HEK293 (cell line): ENCODE measurements at regions not wholly inside any gene's neighbourhood (a gene's known extent, or its start where the extent isn't known, plus 50 kb on each side); places are given as distances from the start of the nearest gene placed in this dataset.
"Not testable (repeated sequence)": the region's sequence is repeated elsewhere in the genome, so short reads cannot be mapped to it uniquely, and the experiment has no call there.

Experiments
- CTCF ChIA-PET: fragments of 350-600 bp; formaldehyde crosslinking; extraction: SDS; loops from one replicate; lab custom pipeline; 2021; ENCODE audit warnings: antibody characterized with exemption; lab: Yijun Ruan, JAX
- POLR2A ChIA-PET: fragments of 300-600 bp; formaldehyde crosslinking; extraction: SDS; loops from one replicate; lab custom pipeline; 2020; ENCODE audit warnings: antibody characterized with exemption, inconsistent platforms; lab: Yijun Ruan, JAX
- H3K27ac ChIP-seq: fragments of 200-500 bp; sonication (Bioruptor generic); 2 replicates; pipeline ENCODE4 v1.5.1; 2014; ENCODE audit warnings: low read depth, low read length, control low read depth, inconsistent platforms; ENCODE audit errors: extremely low read depth
- H3K36me3 ChIP-seq, 2 experiments: fragments of 200-500 bp in 1 of 2; sonication (Bioruptor generic) in 1 of 2; 1 replicate in 1 of 2; 2 replicates in 1 of 2; pipeline ENCODE4 v1.5.1; 2014 to 2017; ENCODE audit warnings: inconsistent platforms in 2 of 2, low read length in 2 of 2; ENCODE audit not compliant: control insufficient read depth in 2 of 2, insufficient read depth in 1 of 2
- H3K4me1 ChIP-seq: fragments of 200-500 bp; sonication (Bioruptor generic); 2 replicates; pipeline ENCODE4 v1.5.1; 2014; ENCODE audit warnings: mild to moderate bottlenecking, low read length, inconsistent platforms; ENCODE audit not compliant: control insufficient read depth, insufficient read depth
- H3K4me3 ChIP-seq: 2 replicates; pipeline ENCODE4 v1.5.1; 2011; ENCODE audit warnings: low read depth, mild to moderate bottlenecking, control low read depth, low read length, moderate library complexity
- H3K9me3 ChIP-seq: fragments of 200-500 bp; sonication (Bioruptor generic); 2 replicates; pipeline ENCODE4 v1.5.1; 2014; ENCODE audit warnings: low read depth, low read length, inconsistent platforms; ENCODE audit not compliant: control insufficient read depth, insufficient read depth
- EGR2 ChIP-seq: fragments of 450-650 bp; formaldehyde crosslinking; IDR thresholded peaks from 2 replicates; pipeline ENCODE4 v1.5.1; 2016; ENCODE audit warnings: low read depth, missing biosample characterization, missing genetic modification characterization
- FEZF1 ChIP-seq: fragments of 450-650 bp; formaldehyde crosslinking; IDR thresholded peaks from 2 replicates; pipeline ENCODE4 v1.5.1; 2016; ENCODE audit warnings: missing biosample characterization, missing genetic modification characterization
- GLIS2 ChIP-seq: fragments of 450-650 bp; formaldehyde crosslinking; IDR thresholded peaks from 2 replicates; pipeline ENCODE4 v1.5.1; 2016; ENCODE audit warnings: missing biosample characterization, missing genetic modification characterization
- RBAK ChIP-seq: fragments of 450-650 bp; formaldehyde crosslinking; IDR thresholded peaks from 2 replicates; pipeline ENCODE4 v1.5.1; 2016; ENCODE audit warnings: missing biosample characterization, missing genetic modification characterization
- SETDB1 ChIP-seq: IDR thresholded peaks from one replicate; pipeline ENCODE4 v1.6.1; 2017; ENCODE audit warnings: mild to moderate bottlenecking, low read length, moderate library complexity, mixed read lengths; ENCODE audit not compliant: insufficient read length
- SP7 ChIP-seq: fragments of 450-650 bp; formaldehyde crosslinking; IDR thresholded peaks from 2 replicates; pipeline ENCODE4 v1.5.1; 2016; ENCODE audit warnings: missing biosample characterization, missing genetic modification characterization
- WT1 ChIP-seq: fragments of 450-650 bp; formaldehyde crosslinking; IDR thresholded peaks from 2 replicates; pipeline ENCODE4 v1.5.1; 2016; ENCODE audit warnings: missing biosample characterization, missing genetic modification characterization
- YY1 ChIP-seq: fragments of 450-650 bp; formaldehyde crosslinking; IDR thresholded peaks from 2 replicates; pipeline ENCODE4 v1.5.1; 2018; ENCODE audit warnings: missing biosample characterization, missing genetic modification characterization
- ZBTB20 ChIP-seq: fragments of 450-650 bp; formaldehyde crosslinking; IDR thresholded peaks from 2 replicates; pipeline ENCODE4 v1.5.1; 2016; ENCODE audit warnings: missing biosample characterization, missing genetic modification characterization
- ZBTB7A ChIP-seq: fragments of 450-650 bp; formaldehyde crosslinking; IDR thresholded peaks from 2 replicates; pipeline ENCODE4 v1.5.1; 2016; ENCODE audit warnings: low read depth, missing biosample characterization, missing genetic modification characterization
- ZFP37 ChIP-seq: fragments of 450-650 bp; formaldehyde crosslinking; IDR thresholded peaks from 2 replicates; pipeline ENCODE4 v1.5.1; 2016; ENCODE audit warnings: missing biosample characterization, missing genetic modification characterization
- ZFP41 ChIP-seq: fragments of 450-650 bp; formaldehyde crosslinking; IDR thresholded peaks from 2 replicates; pipeline ENCODE4 v1.5.1; 2016; ENCODE audit warnings: missing biosample characterization, missing genetic modification characterization, borderline replicate concordance
- ZNF132 ChIP-seq: fragments of 450-650 bp; formaldehyde crosslinking; IDR thresholded peaks from 2 replicates; pipeline ENCODE4 v1.5.1; 2017; ENCODE audit warnings: missing biosample characterization, missing genetic modification characterization, borderline replicate concordance
- ZNF169 ChIP-seq: fragments of 450-650 bp; formaldehyde crosslinking; IDR thresholded peaks from 2 replicates; pipeline ENCODE4 v1.5.1; 2016; ENCODE audit warnings: missing biosample characterization, missing genetic modification characterization
- ZNF174 ChIP-seq: fragments of 450-650 bp; formaldehyde crosslinking; IDR thresholded peaks from 2 replicates; pipeline ENCODE4 v1.5.0; 2017; ENCODE audit warnings: missing biosample characterization, mild to moderate bottlenecking, missing genetic modification characterization
- ZNF211 ChIP-seq: fragments of 450-650 bp; formaldehyde crosslinking; IDR thresholded peaks from 2 replicates; pipeline ENCODE4 v1.5.1; 2016; ENCODE audit warnings: low read depth, missing biosample characterization, missing genetic modification characterization
- ZNF23 ChIP-seq: fragments of 450-650 bp; formaldehyde crosslinking; IDR thresholded peaks from 2 replicates; pipeline ENCODE4 v1.5.1; 2016; ENCODE audit warnings: missing biosample characterization, missing genetic modification characterization, borderline replicate concordance
- ZNF37A ChIP-seq: fragments of 450-650 bp; IDR thresholded peaks from 2 replicates; pipeline ENCODE4 v1.5.1; 2018; ENCODE audit warnings: missing biosample characterization, missing genetic modification characterization
- ZNF404 ChIP-seq: fragments of 450-650 bp; formaldehyde crosslinking; IDR thresholded peaks from 2 replicates; pipeline ENCODE4 v1.5.1; 2017; ENCODE audit warnings: missing biosample characterization, missing genetic modification characterization
- ZNF544 ChIP-seq: fragments of 450-650 bp; formaldehyde crosslinking; IDR thresholded peaks from 2 replicates; pipeline ENCODE4 v1.5.0; 2017; ENCODE audit warnings: missing biosample characterization, missing genetic modification characterization
- ZNF548 ChIP-seq: fragments of 450-650 bp; formaldehyde crosslinking; IDR thresholded peaks from 2 replicates; pipeline ENCODE4 v1.5.1; 2016; ENCODE audit warnings: missing biosample characterization, missing genetic modification characterization
- ZNF555 ChIP-seq: fragments of 450-650 bp; formaldehyde crosslinking; conservative IDR thresholded peaks from 2 replicates; pipeline ENCODE4 v1.5.1; 2017; ENCODE audit warnings: missing biosample characterization, mild to moderate bottlenecking, missing genetic modification characterization, inconsistent platforms
- ZNF624 ChIP-seq: fragments of 450-650 bp; formaldehyde crosslinking; IDR thresholded peaks from 2 replicates; pipeline ENCODE4 v1.5.1; 2017; ENCODE audit warnings: missing biosample characterization, missing genetic modification characterization
- ZNF670 ChIP-seq: fragments of 450-650 bp; formaldehyde crosslinking; IDR thresholded peaks from 2 replicates; pipeline ENCODE4 v1.5.1; 2016; ENCODE audit warnings: missing biosample characterization, missing genetic modification characterization, low read depth
- ZNF701 ChIP-seq: fragments of 450-650 bp; formaldehyde crosslinking; IDR thresholded peaks from 2 replicates; pipeline ENCODE4 v1.5.1; 2016; ENCODE audit warnings: missing biosample characterization, missing genetic modification characterization
- TF ChIP-seq, protein P1 (sequence below): fragments of 450-650 bp; formaldehyde crosslinking; IDR thresholded peaks from 2 replicates; pipeline ENCODE4 v1.5.1; 2016; ENCODE audit warnings: missing biosample characterization, missing genetic modification characterization, borderline replicate concordance
- TF ChIP-seq, protein P2 (sequence below): fragments of 450-650 bp; formaldehyde crosslinking; IDR thresholded peaks from 2 replicates; pipeline ENCODE4 v1.5.1; 2016; ENCODE audit warnings: missing biosample characterization, missing genetic modification characterization
- TF ChIP-seq, protein P3 (sequence below): fragments of 450-650 bp; IDR thresholded peaks from 2 replicates; pipeline ENCODE4 v1.5.1; 2018; ENCODE audit warnings: missing biosample characterization, mild to moderate bottlenecking, missing genetic modification characterization

DNA sequence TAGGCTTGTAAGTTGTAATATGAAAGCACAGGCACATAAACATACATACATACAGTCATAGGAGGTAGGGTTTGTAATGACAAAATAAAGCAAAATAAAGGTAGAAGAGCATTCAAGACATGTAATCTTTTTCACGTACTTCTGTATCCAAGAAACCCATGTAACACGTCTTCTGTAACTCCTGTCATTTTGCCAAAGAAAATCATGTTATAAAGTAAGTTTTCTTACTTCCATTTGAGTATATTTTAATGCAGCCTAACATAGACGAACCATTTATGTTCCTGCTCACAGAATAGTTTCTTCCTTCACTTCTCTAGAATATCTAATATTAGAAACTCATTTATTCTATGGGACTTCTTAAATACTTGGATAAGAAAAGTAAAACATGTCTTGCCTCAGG lies 1884.0 kb upstream of the CELF4 start (continued):
- TF ChIP-seq ZNF404 (tag by site-specific recombination), result no peak
- no peak for TF ChIP-seq EGR2 (tag by site-specific recombination)
- no peak for TF ChIP-seq SP7 (tag by site-specific recombination)
- no peak for TF ChIP-seq ZNF37A (tag by site-specific recombination)
- no peak for TF ChIP-seq ZBTB7A (tag by site-specific recombination)
- no peak for TF ChIP-seq ZFP41 (tag by site-specific recombination)
- TF ChIP-seq ZNF23, result no peak
- TF ChIP-seq ZNF169 (tag by site-specific recombination), result no peak
- TF ChIP-seq, protein P1, sequence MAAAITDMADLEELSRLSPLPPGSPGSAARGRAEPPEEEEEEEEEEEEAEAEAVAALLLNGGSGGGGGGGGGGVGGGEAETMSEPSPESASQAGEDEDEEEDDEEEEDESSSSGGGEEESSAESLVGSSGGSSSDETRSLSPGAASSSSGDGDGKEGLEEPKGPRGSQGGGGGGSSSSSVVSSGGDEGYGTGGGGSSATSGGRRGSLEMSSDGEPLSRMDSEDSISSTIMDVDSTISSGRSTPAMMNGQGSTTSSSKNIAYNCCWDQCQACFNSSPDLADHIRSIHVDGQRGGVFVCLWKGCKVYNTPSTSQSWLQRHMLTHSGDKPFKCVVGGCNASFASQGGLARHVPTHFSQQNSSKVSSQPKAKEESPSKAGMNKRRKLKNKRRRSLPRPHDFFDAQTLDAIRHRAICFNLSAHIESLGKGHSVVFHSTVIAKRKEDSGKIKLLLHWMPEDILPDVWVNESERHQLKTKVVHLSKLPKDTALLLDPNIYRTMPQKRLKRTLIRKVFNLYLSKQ (tag by site-specific recombination), result no peak
- no peak for TF ChIP-seq GLIS2 (tag by site-specific recombination)

DNA sequence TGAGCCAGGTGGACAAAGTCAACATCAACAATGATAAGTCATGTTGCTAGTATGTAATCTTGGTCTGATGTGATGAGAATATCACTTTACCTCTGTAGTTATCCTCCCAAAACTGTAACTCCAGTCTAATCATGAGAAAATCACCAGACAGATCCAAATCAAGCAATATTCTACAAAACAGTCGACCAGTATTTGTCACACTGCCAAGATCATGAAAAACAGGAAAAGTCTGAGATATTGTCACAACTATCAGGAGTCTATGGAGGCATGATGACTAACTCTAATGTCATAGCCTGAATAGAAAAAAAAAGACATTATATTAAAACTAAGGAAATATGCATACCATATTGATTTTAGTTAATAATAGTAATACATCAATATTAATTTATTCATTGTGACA lies 1883.3 kb upstream of the CELF4 start:
- H3K36me3 ChIP-seq, result no peaks in the 10 kb centered on the region
- H3K9me3 ChIP-seq, result no peaks in the 10 kb centered on the region
- no peak for TF ChIP-seq ZFP37 (tag by site-specific recombination)
- no peak for TF ChIP-seq ZNF211 (tag by site-specific recombination)
- TF ChIP-seq ZNF548 (tag by site-specific recombination), result no peak
- no peak for TF ChIP-seq ZNF670 (tag by site-specific recombination)
- TF ChIP-seq, protein P2, sequence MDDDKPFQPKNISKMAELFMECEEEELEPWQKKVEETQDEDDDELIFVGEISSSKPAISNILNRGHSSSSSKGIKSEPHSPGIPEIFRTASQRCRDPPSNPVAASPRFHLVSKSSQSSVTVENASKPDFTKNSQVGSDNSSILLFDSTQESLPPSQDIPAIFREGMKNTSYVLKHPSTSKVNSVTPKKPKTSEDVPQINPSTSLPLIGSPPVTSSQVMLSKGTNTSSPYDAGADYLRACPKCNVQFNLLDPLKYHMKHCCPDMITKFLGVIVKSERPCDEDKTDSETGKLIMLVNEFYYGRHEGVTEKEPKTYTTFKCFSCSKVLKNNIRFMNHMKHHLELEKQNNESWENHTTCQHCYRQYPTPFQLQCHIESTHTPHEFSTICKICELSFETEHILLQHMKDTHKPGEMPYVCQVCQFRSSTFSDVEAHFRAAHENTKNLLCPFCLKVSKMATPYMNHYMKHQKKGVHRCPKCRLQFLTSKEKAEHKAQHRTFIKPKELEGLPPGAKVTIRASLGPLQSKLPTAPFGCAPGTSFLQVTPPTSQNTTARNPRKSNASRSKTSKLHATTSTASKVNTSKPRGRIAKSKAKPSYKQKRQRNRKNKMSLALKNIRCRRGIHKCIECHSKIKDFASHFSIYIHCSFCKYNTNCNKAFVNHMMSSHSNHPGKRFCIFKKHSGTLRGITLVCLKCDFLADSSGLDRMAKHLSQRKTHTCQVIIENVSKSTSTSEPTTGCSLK (tag by site-specific recombination), result no peak
- TF ChIP-seq ZNF544 (tag by site-specific recombination), result no peak
- no peak for TF ChIP-seq SETDB1
- no peak for TF ChIP-seq ZNF132 (tag by site-specific recombination)
- TF ChIP-seq WT1 (tag by site-specific recombination), result no peak
- TF ChIP-seq, protein P3, sequence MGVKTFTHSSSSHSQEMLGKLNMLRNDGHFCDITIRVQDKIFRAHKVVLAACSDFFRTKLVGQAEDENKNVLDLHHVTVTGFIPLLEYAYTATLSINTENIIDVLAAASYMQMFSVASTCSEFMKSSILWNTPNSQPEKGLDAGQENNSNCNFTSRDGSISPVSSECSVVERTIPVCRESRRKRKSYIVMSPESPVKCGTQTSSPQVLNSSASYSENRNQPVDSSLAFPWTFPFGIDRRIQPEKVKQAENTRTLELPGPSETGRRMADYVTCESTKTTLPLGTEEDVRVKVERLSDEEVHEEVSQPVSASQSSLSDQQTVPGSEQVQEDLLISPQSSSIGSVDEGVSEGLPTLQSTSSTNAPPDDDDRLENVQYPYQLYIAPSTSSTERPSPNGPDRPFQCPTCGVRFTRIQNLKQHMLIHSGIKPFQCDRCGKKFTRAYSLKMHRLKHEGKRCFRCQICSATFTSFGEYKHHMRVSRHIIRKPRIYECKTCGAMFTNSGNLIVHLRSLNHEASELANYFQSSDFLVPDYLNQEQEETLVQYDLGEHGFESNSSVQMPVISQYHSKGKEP (tag by site-specific recombination), result no peak
- no peak for TF ChIP-seq YY1
- TF ChIP-seq ZNF174 (tag by site-specific recombination), result no peak
- TF ChIP-seq FEZF1 (tag by site-specific recombination), result no peak
- no peak for TF ChIP-seq ZNF701 (tag by site-specific recombination)
- TF ChIP-seq RBAK (tag by site-specific recombination), result no peak
- no peak for TF ChIP-seq ZNF555 (tag by site-specific recombination)
- TF ChIP-seq ZNF624, result no peak
- no peak for TF ChIP-seq ZBTB20 (tag by site-specific recombination)
- CTCF ChIA-PET, result no interaction called here
- no peaks in the 10 kb centered on the region for H3K4me1 ChIP-seq
- no peak overlapping the region for H3K4me3 ChIP-seq
- no peak overlapping the region for H3K27ac ChIP-seq
- POLR2A ChIA-PET, result no interaction called here

DNA sequence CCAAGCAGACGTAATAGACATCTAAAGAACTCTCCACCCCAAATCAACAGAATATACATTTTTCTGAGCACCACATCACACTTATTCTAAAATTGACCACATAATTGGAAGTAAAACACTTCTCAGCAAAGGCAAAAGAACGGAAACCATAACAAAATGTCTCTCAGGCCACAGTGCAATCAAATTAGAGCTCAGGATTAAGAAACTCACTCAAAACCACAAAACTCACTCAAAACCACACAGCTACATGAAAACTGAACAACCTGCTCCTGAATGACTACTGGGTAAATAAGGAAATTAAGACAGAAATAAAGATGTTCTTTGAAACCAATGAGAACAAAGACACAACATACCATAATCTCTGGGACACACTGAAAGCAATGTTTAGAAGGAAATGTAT lies 1879.4 kb upstream of the CELF4 start:
- POLR2A ChIA-PET, H3K36me3 ChIP-seq, H3K27ac ChIP-seq, H3K4me1 ChIP-seq, H3K9me3 ChIP-seq, H3K4me3 ChIP-seq: not testable (repeated sequence)
- CTCF ChIA-PET, result interaction anchor here (0.7 kb wide), 1 partner anchor 288 kb away, joined by 7 read pairs; no protein-coding TSS in a partner anchor
